HG03520 (cell line): ENCODE measurements at regions not wholly inside any gene's neighbourhood (a gene's known extent, or its start where the extent isn't known, plus 50 kb on each side); places are given as distances from the start of the nearest gene placed in this dataset.
A peak's percentile ranks its signal among the peaks of the same experiment; 100 is the strongest.

Experiments
- ATAC-seq: cut with Tn5 transposase; IDR thresholded peaks from one replicate; pipeline ENCODE4 v1.9.1; 2021; ENCODE audit warnings: mild to moderate bottlenecking, moderate library complexity; ENCODE audit not compliant: unreplicated experiment

GRCh38 chr5:88144219-88145001 is 124.2 kb downstream of the TMEM161B start:
- ATAC-seq = no peak

- no peak for ATAC-seq
Measured at GRCh38 chr5:88143693-88144218, 124.9 kb downstream of the TMEM161B start.

GRCh38 chr5:88142886-88143692 is 125.6 kb downstream of the TMEM161B start:
- no peak for ATAC-seq

GRCh38 chr5:88142636-88142885 is 126.1 kb downstream of the TMEM161B start:
- ATAC-seq = no peak

- ATAC-seq = peak; percentile 94
Measured at GRCh38 chr5:88140856-88141752, 127.5 kb downstream of the TMEM161B start.

GRCh38 chr5:88140396-88140855 is 128.2 kb downstream of the TMEM161B start:
- ATAC-seq = no peak

GRCh38 chr5:88130211-88130815 is 138.3 kb downstream of the TMEM161B start:
- no peak for ATAC-seq

- no peak for ATAC-seq
Measured at GRCh38 chr5:88128813-88129212, 139.8 kb downstream of the TMEM161B start.

GRCh38 chr5:88119535-88120125 is 149.0 kb downstream of the TMEM161B start:
- no peak for ATAC-seq

GRCh38 chr5:88118179-88118578 is 150.5 kb downstream of the TMEM161B start:
- no peak for ATAC-seq

GRCh38 chr5:88117546-88117945 is 151.1 kb downstream of the TMEM161B start:
- no peak for ATAC-seq

GRCh38 chr5:88116396-88116795 is 152.2 kb downstream of the TMEM161B start:
- ATAC-seq = no peak

GRCh38 chr5:88115211-88115610 is 153.4 kb downstream of the TMEM161B start:
- no peak for ATAC-seq

GRCh38 chr5:88113429-88113828 is 155.2 kb downstream of the TMEM161B start:
- no peak for ATAC-seq

- no peak for ATAC-seq
Measured at GRCh38 chr5:88109818-88110217, 158.8 kb downstream of the TMEM161B start.

- ATAC-seq = no peak
Measured at GRCh38 chr5:88108490-88109279, 160.0 kb downstream of the TMEM161B start.

GRCh38 chr5:88094906-88095496 is 173.6 kb downstream of the TMEM161B start:
- ATAC-seq = no peak

- no peak for ATAC-seq
Measured at GRCh38 chr5:88094403-88094802, 174.2 kb downstream of the TMEM161B start.

GRCh38 chr5:88093765-88094164 is 174.9 kb downstream of the TMEM161B start:
- no peak for ATAC-seq
